GM23338 (cell line): ENCODE measurements at regions not wholly inside any gene's neighbourhood (a gene's known extent, or its start where the extent isn't known, plus 50 kb on each side); places are given as distances from the start of the nearest gene placed in this dataset.

Experiments
- ATAC-seq: fragments of 200-7000 bp; cut with Tn5 transposase; 3 replicates; pipeline ENCODE4 v1.9.1; 2020
- DNase-seq: peaks from one replicate; pipeline ENCODE4 v3.0.0-alpha.2; 2015; ENCODE audit warnings: low spot score
- H2AFZ ChIP-seq: fragments of 200-600 bp; sonication (generic); 2 replicates; pipeline ENCODE4 v1.8.0; 2016; ENCODE audit warnings: antibody characterized with exemption, mild to moderate bottlenecking, moderate library complexity
- H3F3A ChIP-seq: fragments of 200-600 bp; sonication (generic); replicated peaks from 2 replicates; pipeline ENCODE4 v1.8.0; 2017; ENCODE audit warnings: antibody characterized with exemption, mixed run types, low read depth
- H3K27ac ChIP-seq: fragments of 200-600 bp; sonication (generic); 2 replicates; pipeline ENCODE4 v1.6.1; 2016; ENCODE audit warnings: low read depth
- H3K27me3 ChIP-seq: fragments of 200-600 bp; sonication (generic); 2 replicates; pipeline ENCODE4 v1.8.0; 2016; ENCODE audit warnings: mild to moderate bottlenecking, mixed run types, moderate library complexity; ENCODE audit not compliant: insufficient read depth
- H3K36me3 ChIP-seq: fragments of 200-600 bp; sonication (generic); 2 replicates; pipeline ENCODE4 v1.8.0; 2016; ENCODE audit warnings: mild to moderate bottlenecking; ENCODE audit not compliant: insufficient read depth
- H3K4me1 ChIP-seq: fragments of 200-600 bp; sonication (generic); 2 replicates; pipeline ENCODE4 v1.8.0; 2016; ENCODE audit warnings: mild to moderate bottlenecking, moderate library complexity; ENCODE audit not compliant: insufficient read depth
- H3K4me2 ChIP-seq: fragments of 200-600 bp; sonication (generic); 2 replicates; pipeline ENCODE4 v1.7.1; 2017; ENCODE audit warnings: mixed run types
- H3K4me3 ChIP-seq: fragments of 200-600 bp; sonication (generic); 2 replicates; pipeline ENCODE4 v1.6.1; 2016; ENCODE audit warnings: mixed run types
- H3K79me2 ChIP-seq: fragments of 200-600 bp; sonication (generic); replicated peaks from 2 replicates; pipeline ENCODE4 v1.8.0; 2017; ENCODE audit warnings: mild to moderate bottlenecking; ENCODE audit not compliant: insufficient read depth
- H3K9me2 ChIP-seq: fragments of 200-600 bp; sonication (generic); 2 replicates; pipeline ENCODE4 v1.8.0; 2017; ENCODE audit not compliant: insufficient read depth
- H4K20me1 ChIP-seq: fragments of 200-600 bp; sonication (generic); replicated peaks from 2 replicates; pipeline ENCODE4 v1.8.0; 2017; ENCODE audit warnings: mild to moderate bottlenecking; ENCODE audit not compliant: insufficient read depth
- H3K27ac Mint-ChIP-seq: 2 replicates; pipeline ENCODE4 v1.8.0; 2020; ENCODE audit warnings: inconsistent platforms, mild to moderate bottlenecking, moderate library complexity, mixed read lengths
- H3K27me3 Mint-ChIP-seq: 3 replicates; pipeline ENCODE4 v1.8.0; 2022; ENCODE audit warnings: low read depth, mild to moderate bottlenecking, moderate library complexity, mixed read lengths, inconsistent platforms; ENCODE audit not compliant: insufficient read depth, poor library complexity
- H3K36me3 Mint-ChIP-seq: 3 replicates; pipeline ENCODE4 v1.8.0; 2021; ENCODE audit warnings: low read depth, mild to moderate bottlenecking, inconsistent platforms, moderate library complexity, mixed read lengths
- H3K4me1 Mint-ChIP-seq: 3 replicates; pipeline ENCODE4 v1.8.0; 2020; ENCODE audit warnings: mild to moderate bottlenecking, inconsistent platforms, mixed read lengths
- H3K4me3 Mint-ChIP-seq: 3 replicates; pipeline ENCODE4 v1.8.0; 2021; ENCODE audit warnings: moderate library complexity, mild to moderate bottlenecking, inconsistent platforms, mixed read lengths
- H3K9me3 Mint-ChIP-seq: 3 replicates; pipeline ENCODE4 v1.8.0; 2020; ENCODE audit warnings: moderate library complexity, mild to moderate bottlenecking, inconsistent platforms, mixed read lengths
- CREB1 ChIP-seq: fragments of 250-450 bp; sonication (Bioruptor Pico); IDR thresholded peaks from 2 replicates; pipeline ENCODE4 v1.5.0; 2020; ENCODE audit warnings: low read depth, mild to moderate bottlenecking, moderate library complexity
- CTCF ChIP-seq, 2 experiments: fragments of 200-600 bp in 1 of 2; sonication (generic) in 1 of 2; conservative IDR thresholded peaks; 2 replicates each; pipeline versions ENCODE4 v1.5.1 to v1.6.1; 2016 to 2017; ENCODE audit warnings: antibody characterized with exemption in 2 of 2, low read depth in 2 of 2, mild to moderate bottlenecking in 2 of 2, moderate library complexity in 1 of 2
- EZH2 ChIP-seq: fragments of 200-600 bp; sonication (generic); IDR thresholded peaks from one replicate; pipeline ENCODE4 v1.8.0; 2017; ENCODE audit warnings: antibody characterized with exemption, mild to moderate bottlenecking, low read depth; ENCODE audit not compliant: unreplicated experiment
- EZH2phosphoT487 ChIP-seq: fragments of 200-600 bp; sonication (generic); IDR thresholded peaks from one replicate; pipeline ENCODE4 v1.8.1; 2018; ENCODE audit warnings: antibody characterized with exemption; ENCODE audit not compliant: unreplicated experiment
- JUNB ChIP-seq: IDR thresholded peaks from one replicate; pipeline ENCODE4 v1.6.1; 2016; ENCODE audit warnings: antibody characterized with exemption; ENCODE audit not compliant: unreplicated experiment
- NANOG ChIP-seq: IDR thresholded peaks from 2 replicates; pipeline ENCODE4 v1.6.1; 2016; ENCODE audit warnings: antibody characterized with exemption, borderline replicate concordance
- POLR2AphosphoS5 ChIP-seq: IDR thresholded peaks from 2 replicates; pipeline ENCODE4 v1.6.1; 2016; ENCODE audit warnings: antibody characterized with exemption, low read depth
- REST ChIP-seq: IDR thresholded peaks from one replicate; pipeline ENCODE4 v1.6.1; 2018; ENCODE audit warnings: antibody characterized with exemption; ENCODE audit not compliant: unreplicated experiment
- STAT1 ChIP-seq: IDR thresholded peaks from one replicate; pipeline ENCODE4 v1.6.1; 2016; ENCODE audit warnings: antibody characterized with exemption; ENCODE audit not compliant: unreplicated experiment
- ZNF114 ChIP-seq: fragments of 250-450 bp; sonication (Bioruptor Pico); IDR thresholded peaks from 2 replicates; pipeline ENCODE4 v1.5.0; 2020; ENCODE audit warnings: mild to moderate bottlenecking, moderate library complexity
- ZNF331 ChIP-seq: fragments of 250-450 bp; sonication (Bioruptor Pico); IDR thresholded peaks from 2 replicates; pipeline ENCODE4 v1.5.0; 2020; ENCODE audit warnings: low read depth, mild to moderate bottlenecking, moderate library complexity
- TF ChIP-seq, protein P1 (sequence below): IDR thresholded peaks from 2 replicates; pipeline ENCODE4 v1.6.1; 2016; ENCODE audit warnings: antibody characterized with exemption

- TF ChIP-seq REST = no peak
- no peak for TF ChIP-seq EZH2phosphoT487
- no peak for TF ChIP-seq CTCF (conservative IDR thresholded peaks at IDR 0.05; ENCODE audit: low read depth in 2 of 2)
- TF ChIP-seq NANOG = no peak
- no peak for TF ChIP-seq ZNF331
- TF ChIP-seq CREB1 = no peak
- no peak for TF ChIP-seq ZNF114 (CRISPR knock-in tag)
- TF ChIP-seq JUNB = no peak
Measured at GRCh38 chr7:131276190-131276589, 51.5 kb upstream of the MKLN1 start (continued).

DNA sequence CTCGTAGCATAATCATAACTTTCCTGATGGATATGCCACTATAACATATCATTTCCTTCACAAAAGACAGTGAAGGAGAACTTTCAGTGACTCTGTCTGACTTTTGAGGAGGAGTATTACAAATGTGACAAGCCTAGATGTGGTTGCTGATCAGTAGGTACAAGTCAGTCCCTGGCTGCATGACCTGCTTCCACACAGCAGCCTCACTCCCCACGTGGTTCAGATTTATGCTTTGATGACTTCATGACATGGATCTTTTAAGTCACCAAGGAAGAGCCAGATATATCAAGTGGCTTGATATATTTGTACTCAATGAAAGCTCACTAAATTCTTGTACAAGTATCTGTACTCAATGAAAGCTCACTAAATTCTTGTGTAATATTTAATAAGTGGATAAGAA, 50.9 kb upstream of the MKLN1 start:
- Histone ChIP-seq H3K4me3 (no peak overlapping the region), H3K36me3 (no peaks in the 10 kb centered on the region; the same call in 1 of the 2 replicates), H3F3A (no peaks in the 10 kb centered on the region), H3K79me2 (no peaks in the 10 kb centered on the region), H2AFZ (no peak overlapping the region), H3K4me1 (no peaks in the 10 kb centered on the region), H3K4me2 (no peak overlapping the region), H3K9me2 (no peaks in the 10 kb centered on the region), H3K27ac (no peak overlapping the region), H3K27me3 (no peaks in the 10 kb centered on the region), H4K20me1 (no peaks in the 10 kb centered on the region)
- DNase-seq (no peak), ATAC-seq (no peak)
- no peak overlapping the region for H3K4me3 Mint-ChIP-seq
- H3K27ac Mint-ChIP-seq = no peak overlapping the region
- peaks cover 7% of the 10 kb centered on the region; the same call in 2 of the 3 replicates for H3K9me3 Mint-ChIP-seq
- no peaks in the 10 kb centered on the region; the same call in 2 of the 3 replicates for H3K4me1 Mint-ChIP-seq
- peaks cover 2% of the 10 kb centered on the region for H3K27me3 Mint-ChIP-seq
- no peaks in the 10 kb centered on the region for H3K36me3 Mint-ChIP-seq
- TF ChIP-seq, protein P1, sequence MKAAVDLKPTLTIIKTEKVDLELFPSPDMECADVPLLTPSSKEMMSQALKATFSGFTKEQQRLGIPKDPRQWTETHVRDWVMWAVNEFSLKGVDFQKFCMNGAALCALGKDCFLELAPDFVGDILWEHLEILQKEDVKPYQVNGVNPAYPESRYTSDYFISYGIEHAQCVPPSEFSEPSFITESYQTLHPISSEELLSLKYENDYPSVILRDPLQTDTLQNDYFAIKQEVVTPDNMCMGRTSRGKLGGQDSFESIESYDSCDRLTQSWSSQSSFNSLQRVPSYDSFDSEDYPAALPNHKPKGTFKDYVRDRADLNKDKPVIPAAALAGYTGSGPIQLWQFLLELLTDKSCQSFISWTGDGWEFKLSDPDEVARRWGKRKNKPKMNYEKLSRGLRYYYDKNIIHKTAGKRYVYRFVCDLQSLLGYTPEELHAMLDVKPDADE = no peak
- TF ChIP-seq REST = no peak
- no peak for TF ChIP-seq CREB1
- no peak for TF ChIP-seq NANOG
- TF ChIP-seq EZH2phosphoT487 = no peak
- TF ChIP-seq POLR2AphosphoS5 = no peak
- no peak for TF ChIP-seq ZNF331
- TF ChIP-seq JUNB = no peak
- TF ChIP-seq EZH2 = no peak
- no peak for TF ChIP-seq CTCF (conservative IDR thresholded peaks at IDR 0.05; ENCODE audit: low read depth in 2 of 2)
- no peak for TF ChIP-seq ZNF114 (CRISPR knock-in tag)
- TF ChIP-seq STAT1 = no peak
